Progenitor cell of endocrine pancreas (in vitro differentiated cells): ENCODE measurements at regions not wholly inside any gene's neighbourhood (a gene's known extent, or its start where the extent isn't known, plus 50 kb on each side); places are given as distances from the start of the nearest gene placed in this dataset.

Experiments used
- DNase-seq: peaks from one replicate; pipeline ENCODE4 v3.0.0; 2021; ENCODE audit warnings: low spot score; ENCODE audit not compliant: unreplicated experiment
- H3K27ac Mint-ChIP-seq: 2 replicates; pipeline ENCODE4 v1.8.0; 2021; ENCODE audit warnings: mild to moderate bottlenecking, moderate library complexity, mixed read lengths
- H3K27me3 Mint-ChIP-seq: 2 replicates; pipeline ENCODE4 v1.8.0; 2021; ENCODE audit warnings: mixed read lengths
- H3K36me3 Mint-ChIP-seq: 2 replicates; pipeline ENCODE4 v1.8.0; 2022; ENCODE audit warnings: mixed read lengths; ENCODE audit not compliant: insufficient read depth
- H3K4me1 Mint-ChIP-seq: 2 replicates; pipeline ENCODE4 v1.8.0; 2021; ENCODE audit warnings: low read depth, mixed read lengths
- H3K4me3 Mint-ChIP-seq: 2 replicates; pipeline ENCODE4 v1.8.0; 2021; ENCODE audit warnings: low read depth, mild to moderate bottlenecking, moderate library complexity, mixed read lengths
- H3K9me3 Mint-ChIP-seq: 2 replicates; pipeline ENCODE4 v1.8.0; 2021; ENCODE audit warnings: low read depth, mixed read lengths
- TF ChIP-seq, protein P1 (sequence below): fragments of 200-600 bp; sonication (generic); IDR thresholded peaks from one replicate; pipeline ENCODE4 v1.5.0; 2021; ENCODE audit warnings: antibody characterized with exemption, mild to moderate bottlenecking; ENCODE audit not compliant: unreplicated experiment

DNA sequence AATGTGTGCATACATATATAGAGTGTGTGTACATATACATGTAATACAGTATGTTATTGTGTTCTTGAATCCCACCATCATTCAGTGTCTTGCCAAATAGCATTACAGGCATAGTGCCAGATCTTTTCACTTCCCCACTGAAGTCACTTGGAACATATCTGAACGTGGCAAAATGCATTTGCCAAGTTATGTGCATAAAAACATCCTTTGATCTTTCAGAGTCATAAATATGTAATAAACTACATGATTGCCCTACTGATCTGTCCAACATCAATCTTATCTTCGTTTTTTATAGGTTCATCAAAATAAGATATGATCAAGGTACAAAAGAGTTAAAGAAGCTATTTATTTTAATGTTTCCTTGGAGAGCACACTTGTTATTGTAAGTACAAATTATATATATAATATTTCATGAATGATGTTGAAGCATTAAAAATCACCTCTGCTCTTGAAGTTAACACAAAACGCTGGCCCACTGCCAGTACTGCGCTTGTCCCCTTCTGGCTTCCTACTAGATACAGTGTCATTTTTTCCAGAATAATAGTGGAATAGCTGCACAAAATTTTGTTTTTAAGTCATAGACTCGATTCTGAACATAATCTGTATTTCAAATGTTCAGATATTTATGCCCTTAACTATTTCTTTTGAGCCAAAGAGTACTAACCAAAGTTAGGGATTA, 549.5 kb upstream of the ARRDC4 start:
- Mint-ChIP-seq H3K36me3 (peaks cover under 1% of the 10 kb centered on the region), H3K27me3 (no peaks in the 10 kb centered on the region), H3K9me3 (peaks cover under 1% of the 10 kb centered on the region), H3K27ac (no peak overlapping the region), H3K4me3 (no peak overlapping the region), H3K4me1 (peaks cover under 1% of the 10 kb centered on the region)
- TF ChIP-seq, protein P1, sequence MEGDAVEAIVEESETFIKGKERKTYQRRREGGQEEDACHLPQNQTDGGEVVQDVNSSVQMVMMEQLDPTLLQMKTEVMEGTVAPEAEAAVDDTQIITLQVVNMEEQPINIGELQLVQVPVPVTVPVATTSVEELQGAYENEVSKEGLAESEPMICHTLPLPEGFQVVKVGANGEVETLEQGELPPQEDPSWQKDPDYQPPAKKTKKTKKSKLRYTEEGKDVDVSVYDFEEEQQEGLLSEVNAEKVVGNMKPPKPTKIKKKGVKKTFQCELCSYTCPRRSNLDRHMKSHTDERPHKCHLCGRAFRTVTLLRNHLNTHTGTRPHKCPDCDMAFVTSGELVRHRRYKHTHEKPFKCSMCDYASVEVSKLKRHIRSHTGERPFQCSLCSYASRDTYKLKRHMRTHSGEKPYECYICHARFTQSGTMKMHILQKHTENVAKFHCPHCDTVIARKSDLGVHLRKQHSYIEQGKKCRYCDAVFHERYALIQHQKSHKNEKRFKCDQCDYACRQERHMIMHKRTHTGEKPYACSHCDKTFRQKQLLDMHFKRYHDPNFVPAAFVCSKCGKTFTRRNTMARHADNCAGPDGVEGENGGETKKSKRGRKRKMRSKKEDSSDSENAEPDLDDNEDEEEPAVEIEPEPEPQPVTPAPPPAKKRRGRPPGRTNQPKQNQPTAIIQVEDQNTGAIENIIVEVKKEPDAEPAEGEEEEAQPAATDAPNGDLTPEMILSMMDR = no peak
- DNase-seq = no peak

- peaks cover 11% of the 10 kb centered on the region for H3K36me3 Mint-ChIP-seq
- H3K27me3 Mint-ChIP-seq = no peaks in the 10 kb centered on the region
- DNase-seq = no peak
- TF ChIP-seq, protein P1 = no peak
- H3K9me3 Mint-ChIP-seq = peaks cover 12% of the 10 kb centered on the region
- no peak overlapping the region for H3K4me3 Mint-ChIP-seq
- H3K27ac Mint-ChIP-seq = no peak overlapping the region
- no peaks in the 10 kb centered on the region for H3K4me1 Mint-ChIP-seq
These were observed 540.4 kb upstream of the ARRDC4 start for GRCh38 chr15:97420130-97420529.

- H3K27ac Mint-ChIP-seq = no peak overlapping the region
- no peaks in the 10 kb centered on the region for H3K27me3 Mint-ChIP-seq
- H3K4me3 Mint-ChIP-seq = no peak overlapping the region
- H3K36me3 Mint-ChIP-seq = peaks cover 1% of the 10 kb centered on the region
- no peaks in the 10 kb centered on the region for H3K4me1 Mint-ChIP-seq
- TF ChIP-seq, protein P1 = no peak
- H3K9me3 Mint-ChIP-seq = no peaks in the 10 kb centered on the region
- DNase-seq = no peak
These were observed 534.9 kb upstream of the ARRDC4 start for GRCh38 chr15:97425596-97425995.

DNA sequence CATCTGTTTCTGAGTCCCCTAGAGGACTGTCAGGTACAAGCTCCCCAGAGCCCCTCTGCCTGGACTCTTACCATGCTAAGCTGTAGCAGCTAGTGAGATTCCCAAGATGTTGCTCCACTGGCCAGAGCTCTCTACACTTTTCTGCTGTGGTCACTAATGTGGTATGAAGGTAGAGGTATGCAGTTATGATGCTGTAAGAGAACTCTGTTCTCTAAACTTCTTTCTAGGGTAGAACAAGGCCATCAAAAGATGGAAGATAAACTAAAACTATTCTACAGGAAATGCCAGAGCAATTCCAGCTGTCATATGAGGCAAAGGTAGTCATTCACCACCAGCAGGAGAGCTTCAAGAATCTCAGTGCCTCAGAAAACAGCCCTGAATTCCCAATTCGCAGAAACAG, 517.4 kb upstream of the ARRDC4 start:
- no peak for DNase-seq
- peaks cover 8% of the 10 kb centered on the region for H3K4me1 Mint-ChIP-seq
- TF ChIP-seq, protein P1 = no peak
- H3K36me3 Mint-ChIP-seq = peaks cover 2% of the 10 kb centered on the region
- peak overlapping the region; percentile 35 for H3K27ac Mint-ChIP-seq
- no peaks in the 10 kb centered on the region for H3K27me3 Mint-ChIP-seq
- peaks cover 3% of the 10 kb centered on the region for H3K9me3 Mint-ChIP-seq
- no peak overlapping the region for H3K4me3 Mint-ChIP-seq

- no peak for DNase-seq
- peaks cover 2% of the 10 kb centered on the region for H3K36me3 Mint-ChIP-seq
- TF ChIP-seq, protein P1 = no peak
These were observed 514.4 kb upstream of the ARRDC4 start for GRCh38 chr15:97446138-97446537.

More at GRCh38 chr15:97446138-97446537, 514.4 kb upstream of the ARRDC4 start:
- Mint-ChIP-seq H3K27me3 (no peaks in the 10 kb centered on the region), H3K9me3 (peaks cover 3% of the 10 kb centered on the region), H3K4me1 (peaks cover 8% of the 10 kb centered on the region), H3K4me3 (no peak overlapping the region), H3K27ac (no peak overlapping the region)
